ENCODE measurements at regions not wholly inside any gene's neighbourhood (a gene's known extent, or its start where the extent isn't known, plus 50 kb on each side); places are given as distances from the start of the nearest gene placed in this dataset.

DNA sequence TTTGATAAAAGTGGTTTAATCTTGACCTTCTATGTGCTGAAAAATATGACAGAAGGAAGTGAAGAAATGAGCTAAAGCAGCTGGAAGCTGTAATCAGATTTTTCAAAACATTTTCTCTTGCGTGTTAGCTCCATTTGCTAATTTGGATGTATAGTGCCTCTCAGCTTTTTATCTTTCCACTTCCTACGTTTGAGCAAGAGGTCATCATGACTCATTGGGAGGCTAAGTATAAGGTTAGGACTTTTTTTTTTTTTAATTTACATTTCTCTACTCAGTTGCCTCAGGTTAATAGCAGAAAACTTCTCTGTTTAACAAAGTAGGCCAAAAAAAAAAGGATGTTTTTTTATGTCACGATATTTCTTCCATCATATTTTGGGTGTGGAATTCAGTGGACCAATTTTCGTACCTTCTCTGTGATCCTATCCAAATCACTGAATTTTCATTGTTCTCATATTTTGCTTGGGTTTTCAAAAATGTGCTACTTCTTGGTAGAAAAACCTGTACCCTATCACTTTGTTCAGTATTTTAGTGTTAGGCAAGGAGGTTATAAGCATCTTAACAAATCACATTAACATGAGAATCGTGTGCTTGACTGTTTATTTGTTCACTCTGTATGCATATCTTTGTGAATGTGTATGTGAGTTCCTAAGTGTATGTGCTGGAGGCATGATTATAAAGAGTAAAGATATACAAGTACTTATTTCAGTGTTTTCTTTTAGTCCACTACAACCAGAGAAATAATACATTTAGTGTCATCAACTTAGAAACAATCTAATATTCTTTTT is 1028.3 kb upstream of the EYS start:
- TF ChIP-seq, protein P1, sequence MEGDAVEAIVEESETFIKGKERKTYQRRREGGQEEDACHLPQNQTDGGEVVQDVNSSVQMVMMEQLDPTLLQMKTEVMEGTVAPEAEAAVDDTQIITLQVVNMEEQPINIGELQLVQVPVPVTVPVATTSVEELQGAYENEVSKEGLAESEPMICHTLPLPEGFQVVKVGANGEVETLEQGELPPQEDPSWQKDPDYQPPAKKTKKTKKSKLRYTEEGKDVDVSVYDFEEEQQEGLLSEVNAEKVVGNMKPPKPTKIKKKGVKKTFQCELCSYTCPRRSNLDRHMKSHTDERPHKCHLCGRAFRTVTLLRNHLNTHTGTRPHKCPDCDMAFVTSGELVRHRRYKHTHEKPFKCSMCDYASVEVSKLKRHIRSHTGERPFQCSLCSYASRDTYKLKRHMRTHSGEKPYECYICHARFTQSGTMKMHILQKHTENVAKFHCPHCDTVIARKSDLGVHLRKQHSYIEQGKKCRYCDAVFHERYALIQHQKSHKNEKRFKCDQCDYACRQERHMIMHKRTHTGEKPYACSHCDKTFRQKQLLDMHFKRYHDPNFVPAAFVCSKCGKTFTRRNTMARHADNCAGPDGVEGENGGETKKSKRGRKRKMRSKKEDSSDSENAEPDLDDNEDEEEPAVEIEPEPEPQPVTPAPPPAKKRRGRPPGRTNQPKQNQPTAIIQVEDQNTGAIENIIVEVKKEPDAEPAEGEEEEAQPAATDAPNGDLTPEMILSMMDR (IDR thresholded peaks at IDR 0.05), result no peak
- ATAC-seq (no peak), DNase-seq (no peak)
- 65 to 68% (median 66%) methylated on average over 5 of the region's 5 CpGs for WGBS, 3 donors
- H3K4me1 ChIP-seq, result no peaks in the 10 kb centered on the region
- H3K4me3 ChIP-seq, result no peak overlapping the region
- no peaks in the 10 kb centered on the region for H3K9me3 ChIP-seq
- no peaks in the 10 kb centered on the region for H3K27me3 ChIP-seq (ENCODE audit: insufficient read depth in 3 of 3, low read length in 2 of 3)
- no peaks in the 10 kb centered on the region for H3K36me3 ChIP-seq (ENCODE audit: insufficient read depth in 1 of 2, low read depth in 1 of 2)
- H3K27ac ChIP-seq, result no peak overlapping the region
- intact Hi-C loops (cut with DNase I), result no loop called here

- intact Hi-C loops (cut with DNase I), result no loop called here
- Histone ChIP-seq H3K36me3 (ENCODE audit: insufficient read depth in 1 of 2, low read depth in 1 of 2) (no peaks in the 10 kb centered on the region), H3K27me3 (ENCODE audit: insufficient read depth in 3 of 3, low read length in 2 of 3) (no peaks in the 10 kb centered on the region), H3K4me3 (no peak overlapping the region), H3K4me1 (no peaks in the 10 kb centered on the region), H3K9me3 (no peaks in the 10 kb centered on the region), H3K27ac (no peak overlapping the region)
- TF ChIP-seq, protein P1 (IDR thresholded peaks at IDR 0.05), result no peak
- WGBS, 3 donors, result 86 to 91% (median 90%) methylated on average over 1 of the region's 1 CpG
- DNase-seq (no peak), ATAC-seq (no peak)
Measured at GRCh38 chr6:66731310-66731709, 1024.3 kb upstream of the EYS start.

DNA sequence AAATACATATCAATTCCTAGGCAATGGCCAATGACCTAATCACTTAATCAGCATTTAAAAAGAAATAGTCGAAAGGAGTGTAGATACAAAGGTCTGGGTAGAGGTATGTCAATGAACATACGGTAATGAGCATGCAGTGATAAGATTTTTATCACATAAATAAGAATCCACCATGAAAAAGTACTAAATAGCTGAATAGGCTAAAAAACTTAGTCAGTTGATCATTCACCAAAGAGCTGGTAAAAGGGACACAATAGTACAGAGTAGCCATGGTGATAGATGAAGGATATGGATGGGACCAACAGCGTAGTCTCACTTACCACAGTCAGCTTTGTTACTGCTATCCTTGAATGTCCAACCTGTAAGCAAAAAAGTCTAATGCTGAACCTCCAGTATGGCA is 1018.6 kb upstream of the EYS start:
- Histone ChIP-seq H3K4me1 (no peaks in the 10 kb centered on the region), H3K4me3 (no peak overlapping the region), H3K36me3 (ENCODE audit: insufficient read depth in 1 of 2, low read depth in 1 of 2) (no peaks in the 10 kb centered on the region), H3K27me3 (ENCODE audit: insufficient read depth in 3 of 3, low read length in 2 of 3) (no peaks in the 10 kb centered on the region), H3K27ac (no peak overlapping the region), H3K9me3 (no peaks in the 10 kb centered on the region)
- 82 to 86% (median 85%) methylated on average over 3 of the region's 3 CpGs for WGBS, 3 donors
- TF ChIP-seq, protein P1 (IDR thresholded peaks at IDR 0.05), result no peak
- DNase-seq, result no peak
- no peak for ATAC-seq
- intact Hi-C loops (cut with DNase I), result no loop called here

GRCh38 chr6:66717801-66718200 is 1010.8 kb upstream of the EYS start:
- no peak for DNase-seq
- Histone ChIP-seq H3K4me1 (no peaks in the 10 kb centered on the region), H3K4me3 (no peak overlapping the region), H3K27ac (no peak overlapping the region), H3K36me3 (ENCODE audit: insufficient read depth in 1 of 2, low read depth in 1 of 2) (no peaks in the 10 kb centered on the region), H3K9me3 (no peaks in the 10 kb centered on the region), H3K27me3 (ENCODE audit: insufficient read depth in 3 of 3, low read length in 2 of 3) (no peaks in the 10 kb centered on the region)
- 91 to 96% (median 95%) methylated on average over 4 of the region's 4 CpGs for WGBS, 3 donors
- no peak for ATAC-seq
- intact Hi-C loops (cut with DNase I), result no loop called here
- TF ChIP-seq, protein P1 (IDR thresholded peaks at IDR 0.05), result no peak

DNA sequence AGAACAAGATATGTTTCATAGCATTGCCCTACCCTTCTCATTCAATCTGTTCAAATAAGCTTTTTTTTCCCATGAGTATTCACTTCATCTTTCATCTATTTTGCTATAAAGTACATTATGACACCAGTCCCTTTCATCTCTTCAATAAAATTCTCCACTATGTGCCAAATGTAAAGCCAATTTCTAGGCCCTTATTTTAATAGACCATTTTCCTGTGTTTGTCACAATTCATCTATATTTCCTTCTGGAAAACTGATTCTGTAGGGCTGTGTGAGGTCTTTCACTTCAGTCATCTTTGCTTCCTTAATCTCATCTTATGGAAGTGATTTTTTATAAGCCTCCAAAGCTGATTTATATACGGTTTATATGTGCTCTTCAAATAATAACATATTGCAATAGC is 992.4 kb upstream of the EYS start:
- intact Hi-C loops (cut with DNase I), result no loop called here
- no peak overlapping the region for H3K27ac ChIP-seq
- H3K27me3 ChIP-seq (ENCODE audit: insufficient read depth in 3 of 3, low read length in 2 of 3), result no peaks in the 10 kb centered on the region
- WGBS, 3 donors, result 63 to 78% (median 66%) methylated on average over 1 of the region's 1 CpG
- no peak for ATAC-seq
- H3K4me1 ChIP-seq, result no peaks in the 10 kb centered on the region
- H3K9me3 ChIP-seq, result peaks cover 3% of the 10 kb centered on the region
- H3K36me3 ChIP-seq (ENCODE audit: insufficient read depth in 1 of 2, low read depth in 1 of 2), result no peaks in the 10 kb centered on the region
- no peak overlapping the region for H3K4me3 ChIP-seq
- DNase-seq, result no peak
- TF ChIP-seq, protein P1 (IDR thresholded peaks at IDR 0.05), result no peak
